AG04449 (cell line): ENCODE measurements at regions not wholly inside any gene's neighbourhood (a gene's known extent, or its start where the extent isn't known, plus 50 kb on each side); places are given as distances from the start of the nearest gene placed in this dataset.

Experiments used
- CTCF ChIA-PET: fragments of 350-600 bp; formaldehyde crosslinking; extraction: SDS; loops from one replicate; lab custom pipeline; 2021; ENCODE audit warnings: antibody characterized with exemption; lab: Yijun Ruan, JAX
- POLR2A ChIA-PET: fragments of 400-600, 350-600 bp; formaldehyde crosslinking; extraction: SDS; loops from one replicate; lab custom pipeline; 2020; ENCODE audit warnings: antibody characterized with exemption, inconsistent platforms; lab: Yijun Ruan, JAX
- DNase-seq: peaks from one replicate; pipeline ENCODE4 v3.0.0-alpha.2; 2010; ENCODE audit warnings: low read depth, low spot score
- H3K4me3 ChIP-seq: 2 replicates; pipeline ENCODE4 v1.5.1; 2011; ENCODE audit warnings: low read depth, mild to moderate bottlenecking, control low read depth, low read length
- TF ChIP-seq, protein P1 (sequence below): IDR thresholded peaks from one replicate; pipeline ENCODE4 v1.5.1; 2011; ENCODE audit warnings: mild to moderate bottlenecking, moderate library complexity, low read length, control low read depth, inconsistent platforms; ENCODE audit not compliant: insufficient read depth; ENCODE audit errors: missing control alignments

GRCh38 chr9:18015116-18015515, 436.2 kb downstream of the SH3GL2 start:
- ChIA-PET CTCF (no interaction called here), POLR2A (no interaction called here)
- TF ChIP-seq, protein P1, sequence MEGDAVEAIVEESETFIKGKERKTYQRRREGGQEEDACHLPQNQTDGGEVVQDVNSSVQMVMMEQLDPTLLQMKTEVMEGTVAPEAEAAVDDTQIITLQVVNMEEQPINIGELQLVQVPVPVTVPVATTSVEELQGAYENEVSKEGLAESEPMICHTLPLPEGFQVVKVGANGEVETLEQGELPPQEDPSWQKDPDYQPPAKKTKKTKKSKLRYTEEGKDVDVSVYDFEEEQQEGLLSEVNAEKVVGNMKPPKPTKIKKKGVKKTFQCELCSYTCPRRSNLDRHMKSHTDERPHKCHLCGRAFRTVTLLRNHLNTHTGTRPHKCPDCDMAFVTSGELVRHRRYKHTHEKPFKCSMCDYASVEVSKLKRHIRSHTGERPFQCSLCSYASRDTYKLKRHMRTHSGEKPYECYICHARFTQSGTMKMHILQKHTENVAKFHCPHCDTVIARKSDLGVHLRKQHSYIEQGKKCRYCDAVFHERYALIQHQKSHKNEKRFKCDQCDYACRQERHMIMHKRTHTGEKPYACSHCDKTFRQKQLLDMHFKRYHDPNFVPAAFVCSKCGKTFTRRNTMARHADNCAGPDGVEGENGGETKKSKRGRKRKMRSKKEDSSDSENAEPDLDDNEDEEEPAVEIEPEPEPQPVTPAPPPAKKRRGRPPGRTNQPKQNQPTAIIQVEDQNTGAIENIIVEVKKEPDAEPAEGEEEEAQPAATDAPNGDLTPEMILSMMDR = no peak
- H3K4me3 ChIP-seq = no peak overlapping the region
- DNase-seq = no peak

DNA sequence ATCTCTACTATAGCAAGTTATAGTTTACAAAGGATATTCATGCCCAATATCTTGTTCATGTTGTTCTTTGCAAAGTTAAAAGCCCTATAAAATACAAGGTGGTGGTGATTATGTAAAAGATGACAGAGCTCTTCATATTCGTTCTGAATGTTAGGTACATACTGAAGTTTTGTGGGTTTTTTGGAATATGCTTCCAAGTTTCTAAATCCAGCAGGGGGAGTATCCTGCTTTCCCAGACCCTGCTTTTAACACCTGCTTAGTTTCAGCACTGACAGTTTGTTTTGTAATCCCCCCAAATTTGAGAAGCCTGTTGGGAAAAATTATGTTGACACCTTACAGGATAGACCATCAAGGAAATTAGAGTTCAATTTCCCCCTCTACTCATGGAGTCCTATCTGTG, 438.3 kb downstream of the SH3GL2 start:
- H3K4me3 ChIP-seq = no peak overlapping the region
- no peak for DNase-seq
- ChIA-PET CTCF (no interaction called here), POLR2A (no interaction called here)
- TF ChIP-seq, protein P1 = no peak

GRCh38 chr9:18018221-18018620, 439.4 kb downstream of the SH3GL2 start:
- H3K4me3 ChIP-seq = no peak overlapping the region
- CTCF ChIA-PET = no interaction called here
- no peak for DNase-seq
- TF ChIP-seq, protein P1 = no peak
- POLR2A ChIA-PET = no interaction called here

GRCh38 chr9:18018661-18019060, 439.8 kb downstream of the SH3GL2 start:
- CTCF ChIA-PET = no interaction called here

DNA sequence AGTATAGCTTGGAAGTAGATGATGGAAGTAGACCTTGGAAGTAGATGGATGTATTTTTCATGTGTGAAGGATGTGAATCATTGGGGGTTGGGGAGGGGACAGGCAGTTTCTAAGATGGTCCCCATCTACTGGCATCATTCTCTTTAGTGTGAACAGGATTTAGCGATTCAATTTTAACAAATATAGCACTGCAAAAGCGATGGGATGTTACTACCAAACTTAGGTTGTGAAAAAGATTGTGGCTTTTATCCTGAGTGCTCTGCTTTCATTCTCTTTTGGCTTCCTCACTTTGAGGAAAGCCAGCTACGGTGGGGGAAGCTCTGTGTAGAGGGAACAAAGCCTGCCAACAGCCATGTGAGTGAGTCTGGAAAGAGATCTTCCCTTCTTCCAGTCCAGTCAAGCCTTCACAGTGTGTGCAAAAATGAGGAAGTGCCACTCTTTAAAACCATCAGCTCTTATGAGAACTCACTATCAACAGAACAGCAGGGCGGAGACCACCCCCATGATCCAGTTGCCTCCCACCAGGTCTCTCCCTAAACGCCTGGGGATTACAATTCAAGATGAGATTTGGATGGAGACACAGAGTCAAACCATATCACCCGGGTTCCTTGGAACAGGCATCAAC, 441.4 kb downstream of the SH3GL2 start:
- ChIA-PET POLR2A (no interaction called here), CTCF (no interaction called here)
- H3K4me3 ChIP-seq = no peak overlapping the region
- no peak for DNase-seq
- TF ChIP-seq, protein P1 = no peak

More at GRCh38 chr9:18018661-18019060, 439.8 kb downstream of the SH3GL2 start:
- H3K4me3 ChIP-seq = no peak overlapping the region
- no peak for DNase-seq
- POLR2A ChIA-PET = no interaction called here
- TF ChIP-seq, protein P1 = no peak

DNA sequence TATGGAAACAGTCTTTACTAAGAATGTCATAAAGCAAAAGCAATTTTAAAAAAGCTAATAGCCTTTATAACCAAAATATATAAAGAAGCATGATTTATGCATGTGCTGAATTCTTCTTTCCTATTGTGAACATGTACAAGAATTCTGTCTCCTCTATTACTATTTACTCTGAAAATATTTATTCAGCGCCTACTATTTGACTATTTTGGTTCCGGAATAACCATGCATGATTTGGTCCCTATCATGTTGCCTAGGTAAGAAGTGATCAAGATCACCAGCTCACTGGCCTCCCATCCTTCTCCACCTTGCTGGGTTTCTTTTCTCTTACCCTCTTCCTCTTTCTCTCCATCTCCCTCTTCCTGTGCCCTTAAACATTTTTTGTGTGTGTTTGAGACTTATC, 443.8 kb downstream of the SH3GL2 start:
- ChIA-PET CTCF (no interaction called here), POLR2A (no interaction called here)
- TF ChIP-seq, protein P1 = no peak
- H3K4me3 ChIP-seq = no peak overlapping the region
- DNase-seq = no peak
